H9 (cell line): ENCODE measurements at regions not wholly inside any gene's neighbourhood (a gene's known extent, or its start where the extent isn't known, plus 50 kb on each side); places are given as distances from the start of the nearest gene placed in this dataset.

Experiments used
- DNase-seq: peaks from one replicate; pipeline ENCODE4 v3.0.0-alpha.2; 2017
- H2AFZ ChIP-seq: one replicate; pipeline ENCODE4 v1.6.1; 2013; ENCODE audit warnings: mild to moderate bottlenecking, low read length, control low read depth, moderate library complexity
- H2AK5ac ChIP-seq: 2 replicates; pipeline ENCODE4 v1.6.1; 2013; ENCODE audit warnings: low read length, control low read depth, mixed read lengths; ENCODE audit not compliant: insufficient read length
- H2BK120ac ChIP-seq: one replicate; pipeline ENCODE4 v1.6.1; 2013; ENCODE audit warnings: low read depth, mild to moderate bottlenecking, low read length, control low read depth, inconsistent platforms; ENCODE audit not compliant: poor library complexity, severe bottlenecking
- H2BK12ac ChIP-seq: 2 replicates; pipeline ENCODE4 v1.6.1; 2013; ENCODE audit warnings: low read length, control low read depth, mixed read lengths, low read depth; ENCODE audit not compliant: insufficient read length
- H2BK15ac ChIP-seq: 2 replicates; pipeline ENCODE4 v1.6.1; 2013; ENCODE audit warnings: low read depth, low read length, control low read depth
- H2BK20ac ChIP-seq: one replicate; pipeline ENCODE4 v1.6.1; 2013; ENCODE audit warnings: low read depth, mild to moderate bottlenecking, low read length, control low read depth, inconsistent platforms; ENCODE audit not compliant: poor library complexity, severe bottlenecking
- H2BK5ac ChIP-seq: 2 replicates; pipeline ENCODE4 v1.6.1; 2013; ENCODE audit warnings: low read length, control low read depth, mixed read lengths; ENCODE audit not compliant: insufficient read length
- H3K14ac ChIP-seq: 2 replicates; pipeline ENCODE4 v1.6.1; 2013; ENCODE audit warnings: low read length, control low read depth; ENCODE audit not compliant: insufficient read depth
- H3K18ac ChIP-seq: 2 replicates; pipeline ENCODE4 v1.6.1; 2013; ENCODE audit warnings: low read depth, mild to moderate bottlenecking, mixed read lengths, low read length, control low read depth; ENCODE audit not compliant: insufficient read length
- H3K23ac ChIP-seq: 2 replicates; pipeline ENCODE4 v1.6.1; 2013; ENCODE audit warnings: low read length, control low read depth, mixed read lengths, low read depth; ENCODE audit not compliant: insufficient read length
- H3K23me2 ChIP-seq: 2 replicates; pipeline ENCODE4 v1.6.1; 2013; ENCODE audit warnings: low read depth, mild to moderate bottlenecking, mixed read lengths, low read length, control low read depth; ENCODE audit not compliant: insufficient read length, poor library complexity, severe bottlenecking
- H3K27ac ChIP-seq: 2 replicates; pipeline ENCODE4 v1.5.1; 2013; ENCODE audit warnings: low read length, control low read depth, mixed read lengths, low read depth; ENCODE audit not compliant: insufficient read length
- H3K27me3 ChIP-seq: 2 replicates; pipeline ENCODE4 v1.6.1; 2013; ENCODE audit warnings: low read length, control low read depth, inconsistent platforms; ENCODE audit not compliant: insufficient read depth
- H3K4ac ChIP-seq: 2 replicates; pipeline ENCODE4 v1.6.1; 2013; ENCODE audit warnings: low read depth, mild to moderate bottlenecking, control low read depth, inconsistent platforms, low read length, moderate library complexity
- H3K4me1 ChIP-seq: 2 replicates; pipeline ENCODE4 v1.6.1; 2013; ENCODE audit warnings: low read length, control low read depth, inconsistent platforms; ENCODE audit not compliant: insufficient read depth
- H3K4me2 ChIP-seq: 2 replicates; pipeline ENCODE4 v1.6.1; 2013; ENCODE audit warnings: low read length, control low read depth, mixed read lengths; ENCODE audit not compliant: insufficient read length, insufficient read depth
- H3K56ac ChIP-seq: 2 replicates; pipeline ENCODE4 v1.6.1; 2013; ENCODE audit warnings: low read depth, mild to moderate bottlenecking, mixed read lengths, low read length, control low read depth; ENCODE audit not compliant: insufficient read length
- H3K79me1 ChIP-seq: 2 replicates; pipeline ENCODE4 v1.6.1; 2013; ENCODE audit warnings: low read depth, mild to moderate bottlenecking, moderate library complexity, low read length, control low read depth, inconsistent platforms; ENCODE audit not compliant: insufficient read depth, poor library complexity, severe bottlenecking
- H3K79me2 ChIP-seq: 2 replicates; pipeline ENCODE4 v1.6.1; 2013; ENCODE audit warnings: low read length, control low read depth, inconsistent platforms; ENCODE audit not compliant: insufficient read depth
- H3K9ac ChIP-seq: 2 replicates; pipeline ENCODE4 v1.6.1; 2013; ENCODE audit warnings: low read length, control low read depth, mixed read lengths; ENCODE audit not compliant: insufficient read length; ENCODE audit errors: extremely low read depth
- H3K9me3 ChIP-seq: one replicate; pipeline ENCODE4 v1.6.1; 2013; ENCODE audit warnings: low read depth, low read length, inconsistent platforms; ENCODE audit not compliant: control insufficient read depth
- H3T11ph ChIP-seq: one replicate; pipeline ENCODE4 v1.6.1; 2013; ENCODE audit warnings: mild to moderate bottlenecking, low read length, control low read depth, inconsistent platforms
- H4K20me1 ChIP-seq: one replicate; pipeline ENCODE4 v1.6.1; 2013; ENCODE audit not compliant: control insufficient read depth, insufficient read length, insufficient read depth
- H4K5ac ChIP-seq: 2 replicates; pipeline ENCODE4 v1.6.1; 2013; ENCODE audit warnings: low read depth, mild to moderate bottlenecking, mixed read lengths, low read length, control low read depth; ENCODE audit not compliant: insufficient read length
- H4K8ac ChIP-seq: replicated peaks from 2 replicates; pipeline ENCODE4 v1.6.1; 2013; ENCODE audit warnings: low read length, control low read depth, mixed read lengths, low read depth; ENCODE audit not compliant: insufficient read length
- H4K91ac ChIP-seq: 2 replicates; pipeline ENCODE4 v1.6.1; 2013; ENCODE audit warnings: low read depth, mild to moderate bottlenecking, moderate library complexity, mixed read lengths, low read length, control low read depth; ENCODE audit not compliant: insufficient read length
- H3K27ac Mint-ChIP-seq, 3 experiments: 2 replicates in 2 of 3; 3 replicates in 1 of 3; pipeline ENCODE4 v1.8.0; 2020 to 2021; ENCODE audit warnings: mixed read lengths in 3 of 3, mild to moderate bottlenecking in 1 of 3, moderate library complexity in 1 of 3
- H3K27me3 Mint-ChIP-seq: 2 replicates; pipeline ENCODE4 v1.8.0; 2021; ENCODE audit warnings: low read depth, mild to moderate bottlenecking, moderate library complexity, mixed read lengths
- H3K36me3 Mint-ChIP-seq, 3 experiments: 2 replicates in 2 of 3; 3 replicates in 1 of 3; pipeline ENCODE4 v1.8.0; 2020 to 2021; ENCODE audit warnings: low read depth in 3 of 3, mixed read lengths in 3 of 3; ENCODE audit not compliant: insufficient read depth in 1 of 3
- H3K4me1 Mint-ChIP-seq, 2 experiments: 2 replicates each; pipeline ENCODE4 v1.8.0; 2020; ENCODE audit warnings: mixed read lengths in 2 of 2
- H3K4me3 Mint-ChIP-seq, 2 experiments: 2 replicates in 1 of 2; 3 replicates in 1 of 2; pipeline ENCODE4 v1.8.0; 2020 to 2021; ENCODE audit warnings: mild to moderate bottlenecking in 2 of 2, mixed read lengths in 2 of 2, moderate library complexity in 1 of 2
- H3K9me3 Mint-ChIP-seq, 2 experiments: 2 replicates in 1 of 2; 3 replicates in 1 of 2; pipeline ENCODE4 v1.8.0; 2020; ENCODE audit warnings: mild to moderate bottlenecking in 2 of 2, mixed read lengths in 2 of 2, moderate library complexity in 1 of 2
- WGBS: extraction: QIAGEN DNeasy Blood & Tissue Kit; methylation state at CpG from one replicate; pipeline ENCODE4 v1.1.7; 2013; ENCODE audit warnings: missing lambda C conversion rate, low lambda C conversion rate, mixed read lengths; ENCODE audit not compliant: insufficient read length; ENCODE audit errors: extremely low coverage; 5-methylcytosine and 5-hydroxymethylcytosine counted together
- TF ChIP-seq, protein P1 (sequence below): fragments of 200-600 bp; sonication (generic); conservative IDR thresholded peaks from 3 replicates; pipeline ENCODE4 v1.8.0; 2021; ENCODE audit warnings: antibody characterized with exemption, mild to moderate bottlenecking

DNA sequence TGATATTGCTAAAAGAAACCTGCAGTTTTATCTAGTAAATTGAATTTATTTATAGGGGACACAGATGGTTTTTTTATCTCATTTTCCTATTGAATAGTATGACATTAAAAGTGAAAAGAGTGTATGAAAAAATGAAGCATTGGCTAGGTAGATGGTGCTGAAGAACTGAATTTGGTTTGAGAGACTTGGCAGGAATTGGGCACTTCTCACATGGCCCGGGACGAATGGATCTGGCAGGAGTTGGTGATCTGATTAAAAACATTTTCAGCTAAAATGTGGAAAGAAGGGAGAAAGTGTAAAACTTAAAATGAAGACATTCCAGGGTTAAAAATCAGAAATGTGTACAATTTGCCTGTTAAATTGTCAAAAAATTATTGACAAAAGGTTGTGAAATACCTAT, 1088.5 kb upstream of the PABPC4L start:
- Histone ChIP-seq H3K79me1 (no peaks in the 10 kb centered on the region), H3K23me2 (no peaks in the 10 kb centered on the region), H4K8ac (no peak overlapping the region), H3K4me2 (no peak overlapping the region), H3K79me2 (no peaks in the 10 kb centered on the region), H2AK5ac (no peak overlapping the region), H3K23ac (no peak overlapping the region), H3K9ac (no peak overlapping the region), H3K27me3 (no peaks in the 10 kb centered on the region), H2BK15ac (no peak overlapping the region), H4K91ac (no peak overlapping the region), H2BK20ac (no peak overlapping the region), H3K27ac (no peak overlapping the region), H4K20me1 (no peaks in the 10 kb centered on the region), H2AFZ (no peak overlapping the region), H2BK12ac (no peak overlapping the region), H2BK120ac (no peak overlapping the region), H3K4ac (no peak overlapping the region), H3K9me3 (no peaks in the 10 kb centered on the region), H3K4me1 (no peaks in the 10 kb centered on the region), H3K56ac (no peak overlapping the region), H3T11ph (no peak overlapping the region), H3K18ac (no peak overlapping the region), H3K14ac (no peak overlapping the region), H4K5ac (no peak overlapping the region), H2BK5ac (no peak overlapping the region)
- no CpG with 5 or more reads among the region's 2 CpGs for WGBS
- Mint-ChIP-seq H3K36me3 (peaks cover 0 to 6% (median 0%) of the 10 kb centered on the region in 3 experiments; a peak in 3 of 7 replicates), H3K4me1 (no peaks in the 10 kb centered on the region), H3K27me3 (no peaks in the 10 kb centered on the region), H3K4me3 (no peak overlapping the region), H3K9me3 (peaks cover 2 to 4% of the 10 kb centered on the region in 2 experiments; a peak in 2 of 5 replicates), H3K27ac (no peak overlapping the region)
- TF ChIP-seq, protein P1, sequence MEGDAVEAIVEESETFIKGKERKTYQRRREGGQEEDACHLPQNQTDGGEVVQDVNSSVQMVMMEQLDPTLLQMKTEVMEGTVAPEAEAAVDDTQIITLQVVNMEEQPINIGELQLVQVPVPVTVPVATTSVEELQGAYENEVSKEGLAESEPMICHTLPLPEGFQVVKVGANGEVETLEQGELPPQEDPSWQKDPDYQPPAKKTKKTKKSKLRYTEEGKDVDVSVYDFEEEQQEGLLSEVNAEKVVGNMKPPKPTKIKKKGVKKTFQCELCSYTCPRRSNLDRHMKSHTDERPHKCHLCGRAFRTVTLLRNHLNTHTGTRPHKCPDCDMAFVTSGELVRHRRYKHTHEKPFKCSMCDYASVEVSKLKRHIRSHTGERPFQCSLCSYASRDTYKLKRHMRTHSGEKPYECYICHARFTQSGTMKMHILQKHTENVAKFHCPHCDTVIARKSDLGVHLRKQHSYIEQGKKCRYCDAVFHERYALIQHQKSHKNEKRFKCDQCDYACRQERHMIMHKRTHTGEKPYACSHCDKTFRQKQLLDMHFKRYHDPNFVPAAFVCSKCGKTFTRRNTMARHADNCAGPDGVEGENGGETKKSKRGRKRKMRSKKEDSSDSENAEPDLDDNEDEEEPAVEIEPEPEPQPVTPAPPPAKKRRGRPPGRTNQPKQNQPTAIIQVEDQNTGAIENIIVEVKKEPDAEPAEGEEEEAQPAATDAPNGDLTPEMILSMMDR, result no peak
- DNase-seq, result no peak
